Cardiac muscle cell (in vitro differentiated cells and primary cell): ENCODE measurements at regions not wholly inside any gene's neighbourhood (a gene's known extent, or its start where the extent isn't known, plus 50 kb on each side); places are given as distances from the start of the nearest gene placed in this dataset.

Experiments used
- DNase-seq, 2 donors: peaks; one replicate each; pipeline versions ENCODE4 v3.0.0 to v3.0.0-alpha.2; 2010 to 2017; ENCODE audit warnings: low read depth in 1 of 2, low spot score in 1 of 2
- H3K27ac ChIP-seq: fragments of 200-600 bp; sonication (generic); 2 replicates; pipeline ENCODE4 v1.5.1; 2016
- H3K27me3 ChIP-seq: fragments of 200-600 bp; sonication (generic); 2 replicates; pipeline ENCODE4 v1.6.0; 2016; ENCODE audit warnings: control low read depth
- H3K36me3 ChIP-seq: fragments of 200-600 bp; sonication (generic); 2 replicates; pipeline ENCODE4 v1.5.1; 2016; ENCODE audit warnings: control low read depth
- H3K4me1 ChIP-seq: fragments of 200-600 bp; sonication (generic); 2 replicates; pipeline ENCODE4 v1.8.1; 2017; ENCODE audit warnings: low read depth, mild to moderate bottlenecking, mixed run types
- H3K4me3 ChIP-seq: fragments of 200-600 bp; sonication (generic); 2 replicates; pipeline ENCODE4 v1.5.1; 2016; ENCODE audit warnings: mild to moderate bottlenecking
- H3K9me3 ChIP-seq: fragments of 200-600 bp; sonication (generic); 2 replicates; pipeline ENCODE4 v1.5.1; 2017; ENCODE audit warnings: low read depth, mild to moderate bottlenecking, control low read depth
- CTCF ChIP-seq: IDR thresholded peaks from 2 replicates; pipeline ENCODE4 v1.5.1; 2012; ENCODE audit warnings: low read depth, mild to moderate bottlenecking, low read length

GRCh38 chr2:205905576-205905975, 180.4 kb downstream of the INO80D start:
- no peak for TF ChIP-seq CTCF
- no peak for DNase-seq
- no peaks in the 10 kb centered on the region for H3K27me3 ChIP-seq
- no peaks in the 10 kb centered on the region for H3K36me3 ChIP-seq
- no peak overlapping the region for H3K27ac ChIP-seq
- no peak overlapping the region for H3K4me3 ChIP-seq
- no peaks in the 10 kb centered on the region for H3K4me1 ChIP-seq
- H3K9me3 ChIP-seq = no peaks in the 10 kb centered on the region

GRCh38 chr2:205904873-205905272, 181.1 kb downstream of the INO80D start:
- H3K4me3 ChIP-seq = no peak overlapping the region
- H3K27ac ChIP-seq = no peak overlapping the region
- no peaks in the 10 kb centered on the region for H3K27me3 ChIP-seq
- no peak for DNase-seq
- no peaks in the 10 kb centered on the region for H3K9me3 ChIP-seq
- no peaks in the 10 kb centered on the region for H3K4me1 ChIP-seq
- no peaks in the 10 kb centered on the region for H3K36me3 ChIP-seq
- no peak for TF ChIP-seq CTCF

GRCh38 chr2:205903549-205904129, 182.3 kb downstream of the INO80D start:
- H3K4me1 ChIP-seq = no peaks in the 10 kb centered on the region
- TF ChIP-seq CTCF = peak; percentile 10

GRCh38 chr2:205902900-205903237, 183.1 kb downstream of the INO80D start:
- no peaks in the 10 kb centered on the region for H3K27me3 ChIP-seq
- no peak for TF ChIP-seq CTCF
- no peak overlapping the region for H3K4me3 ChIP-seq
- DNase-seq = no peak
- H3K9me3 ChIP-seq = no peaks in the 10 kb centered on the region
- no peaks in the 10 kb centered on the region for H3K4me1 ChIP-seq
- H3K27ac ChIP-seq = no peak overlapping the region
- no peaks in the 10 kb centered on the region for H3K36me3 ChIP-seq

More at GRCh38 chr2:205903549-205904129, 182.3 kb downstream of the INO80D start:
- Histone ChIP-seq H3K27ac (no peak overlapping the region), H3K27me3 (no peaks in the 10 kb centered on the region), H3K9me3 (no peaks in the 10 kb centered on the region), H3K36me3 (no peaks in the 10 kb centered on the region), H3K4me3 (no peak overlapping the region)
- peak; percentile 13 to 24 for DNase-seq

GRCh38 chr2:205902041-205902899, 183.7 kb downstream of the INO80D start:
- no peaks in the 10 kb centered on the region for H3K4me1 ChIP-seq
- H3K27ac ChIP-seq = no peak overlapping the region
- no peaks in the 10 kb centered on the region for H3K9me3 ChIP-seq
- H3K36me3 ChIP-seq = no peaks in the 10 kb centered on the region
- no peak overlapping the region for H3K4me3 ChIP-seq
- TF ChIP-seq CTCF = no peak
- no peaks in the 10 kb centered on the region for H3K27me3 ChIP-seq
- DNase-seq = peak in 1 of 2 donors; percentile 8
